CD4-positive, alpha-beta T cell treated with Interleukin-21 for 1 hour (primary cell): ENCODE measurements at regions not wholly inside any gene's neighbourhood (a gene's known extent, or its start where the extent isn't known, plus 50 kb on each side); places are given as distances from the start of the nearest gene placed in this dataset.
"Not testable (repeated sequence)": the region's sequence is repeated elsewhere in the genome, so short reads cannot be mapped to it uniquely, and the experiment has no call there.

Experiments
- DNase-seq: peaks from one replicate; pipeline ENCODE4 v3.0.0-alpha.2; 2020

DNA sequence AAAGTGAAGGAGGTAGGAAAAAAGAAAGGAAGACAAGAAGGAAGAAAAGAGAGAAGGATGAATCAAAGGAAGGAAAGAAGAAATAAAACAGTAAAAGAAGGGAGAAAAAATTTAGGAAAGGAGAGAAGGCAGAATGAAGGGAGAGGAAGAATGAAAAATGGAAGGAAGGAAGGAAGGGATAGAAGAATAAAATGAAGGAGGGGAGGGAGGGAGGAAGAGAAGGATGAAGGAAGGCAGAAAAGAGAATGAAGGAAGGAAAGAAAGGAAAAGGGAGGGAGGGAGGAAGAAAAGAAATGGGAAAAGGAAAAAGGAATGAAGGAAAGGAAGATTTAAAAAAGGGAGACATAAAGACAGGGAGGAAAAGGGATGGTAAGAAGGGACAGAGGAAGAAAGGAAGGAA, 393.7 kb upstream of the GRM7 start:
- DNase-seq, result no peak

DNA sequence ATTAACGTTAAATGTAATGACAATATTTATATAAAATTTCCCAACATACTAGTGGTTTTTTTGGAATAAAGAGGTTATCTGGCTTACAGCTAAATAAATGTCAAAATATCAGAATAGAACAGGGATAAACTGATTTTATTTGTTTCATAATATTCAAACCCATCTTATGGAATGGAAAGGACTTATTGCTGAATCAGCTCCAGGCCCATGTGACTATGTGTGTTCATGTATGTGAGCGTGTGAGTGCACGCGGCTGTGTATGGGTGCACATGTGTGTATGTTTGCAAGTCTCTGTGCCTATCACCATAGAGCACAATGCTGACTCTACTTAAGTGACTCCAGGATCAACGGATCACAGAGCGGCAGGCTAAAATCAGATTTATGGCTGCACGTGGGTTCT, 392.3 kb upstream of the GRM7 start:
- DNase-seq, result no peak

DNA sequence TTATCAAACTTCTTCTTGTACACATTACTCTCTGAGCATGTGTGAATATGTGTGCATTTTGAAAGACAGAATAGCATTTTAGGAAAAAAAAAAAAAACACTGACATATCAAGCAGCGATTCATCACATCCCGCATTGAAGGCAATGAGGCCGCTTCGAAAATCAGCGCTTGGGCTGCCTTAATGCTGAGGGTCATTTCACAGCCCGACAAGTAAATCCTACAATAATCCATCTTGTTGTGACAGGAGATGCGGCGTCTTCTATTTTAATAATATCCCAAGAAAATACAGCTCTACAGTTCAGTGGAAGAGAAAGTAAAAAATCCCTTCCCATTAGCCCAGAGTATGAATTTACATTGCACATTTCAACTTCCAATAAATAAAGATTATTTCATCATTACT, 389.2 kb upstream of the GRM7 start:
- DNase-seq, result no peak

DNA sequence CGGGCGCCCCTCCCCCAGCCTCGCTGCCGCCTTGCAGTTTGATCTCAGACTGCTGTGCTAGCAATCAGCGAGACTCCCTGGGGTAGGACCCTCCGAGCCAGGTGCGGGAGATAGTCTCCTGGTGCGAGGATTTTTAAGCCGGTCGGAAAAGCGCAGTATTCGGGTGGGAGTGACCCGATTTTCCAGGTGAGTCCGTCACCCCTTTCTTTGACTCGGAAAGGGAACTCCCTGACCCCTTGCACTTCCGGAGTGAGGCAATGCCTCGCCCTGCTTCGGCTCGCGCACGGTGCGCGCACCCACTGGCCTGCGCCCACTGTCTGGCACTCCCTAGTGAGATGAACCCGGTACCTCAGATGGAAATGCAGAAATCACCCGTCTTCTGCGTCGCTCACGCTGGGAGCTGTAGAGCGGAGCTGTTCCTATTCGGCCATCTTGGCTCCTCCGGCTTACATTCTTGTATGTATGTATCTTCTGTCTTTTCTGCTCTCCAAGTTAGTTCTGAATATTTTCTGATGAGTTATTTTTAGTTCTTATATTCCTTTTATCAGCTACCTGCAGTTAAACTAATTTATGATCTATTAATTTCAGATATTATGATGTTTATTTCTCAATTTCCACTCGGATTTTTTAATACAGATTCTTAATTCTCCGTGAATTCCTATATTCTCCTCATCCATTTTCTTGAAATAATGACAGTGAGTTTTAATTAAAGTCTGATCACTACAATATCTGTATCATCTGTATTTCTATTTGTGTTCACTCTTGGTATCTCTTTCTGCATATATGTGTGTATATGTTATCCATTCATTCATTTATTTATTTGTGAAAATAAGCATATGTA, 370.2 kb upstream of the GRM7 start:
- not testable (repeated sequence) for DNase-seq

DNA sequence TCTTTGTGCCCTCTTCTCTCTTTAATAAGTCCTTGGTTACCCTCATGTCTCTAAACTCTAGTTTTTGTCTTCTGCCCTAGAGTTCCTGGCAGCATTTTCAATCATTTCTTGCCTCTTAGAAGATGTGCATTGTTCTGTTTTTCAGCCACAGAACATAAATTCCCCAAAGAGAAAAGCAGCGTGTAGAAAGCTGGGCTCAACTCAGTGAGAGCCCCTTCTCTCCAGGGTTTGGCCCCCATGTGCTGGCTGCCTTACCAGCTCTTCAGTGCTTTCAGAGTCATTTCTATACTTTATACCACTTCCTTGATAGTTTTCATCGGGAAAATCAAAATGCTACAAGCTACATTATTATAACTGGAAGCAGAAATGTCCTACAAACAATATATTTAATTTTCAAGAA, 369.1 kb upstream of the GRM7 start:
- no peak for DNase-seq

DNA sequence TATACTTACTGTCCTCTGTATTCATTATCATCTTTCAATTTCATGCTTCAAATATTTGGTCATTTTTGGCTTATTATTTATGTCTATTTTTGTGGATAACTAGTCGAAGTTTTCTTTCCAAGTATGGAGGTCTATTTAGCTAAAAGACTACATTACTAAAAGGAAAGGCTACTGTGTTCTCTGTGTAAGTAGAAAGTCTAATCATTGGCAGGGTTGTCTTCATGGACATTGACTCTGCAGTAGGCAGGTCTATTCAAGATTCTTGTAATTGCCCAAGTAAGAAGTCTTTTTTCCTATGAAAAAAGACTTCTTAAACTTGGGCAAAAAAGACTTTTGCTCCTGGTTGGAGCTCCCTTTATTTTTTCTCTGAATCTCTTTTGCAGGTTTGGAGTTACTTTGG, 368.6 kb upstream of the GRM7 start:
- DNase-seq, result no peak

DNA sequence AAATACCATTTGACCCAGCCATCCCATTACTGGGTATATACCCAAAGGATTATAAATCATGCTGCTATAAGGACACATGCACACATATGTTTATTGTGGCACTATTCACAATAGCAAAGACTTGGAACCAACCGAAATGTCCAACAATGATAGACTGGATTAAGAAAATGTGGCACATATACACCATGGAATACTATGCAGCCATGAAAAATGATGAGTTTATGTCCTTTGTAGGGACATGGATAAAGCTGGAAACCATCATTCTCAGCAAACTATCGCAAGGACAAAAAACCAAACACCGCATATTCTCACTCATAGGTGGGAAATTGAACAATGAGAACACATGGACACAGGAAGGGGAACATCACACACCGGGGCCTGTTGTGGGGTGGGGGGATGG, 362.0 kb upstream of the GRM7 start:
- DNase-seq, result not testable (repeated sequence)

DNA sequence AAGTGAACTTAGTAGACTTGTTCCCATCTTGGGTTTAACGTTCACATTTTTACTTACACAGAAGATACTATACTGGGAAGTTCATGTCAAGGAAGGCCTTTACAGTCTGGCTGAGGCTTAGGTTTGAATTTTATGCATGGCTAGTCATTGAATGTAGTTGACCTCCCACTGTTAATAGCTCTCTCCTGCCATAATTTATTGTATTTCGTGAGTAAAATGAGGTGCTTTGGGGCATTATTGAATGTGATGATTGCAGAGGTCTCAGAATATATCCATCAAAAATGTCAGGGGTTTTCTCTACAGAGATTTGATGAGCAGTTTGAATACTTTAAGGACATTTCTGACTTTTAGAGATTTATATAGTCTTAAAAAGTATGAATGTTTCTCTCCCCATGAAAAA, 356.6 kb upstream of the GRM7 start:
- DNase-seq, result no peak

DNA sequence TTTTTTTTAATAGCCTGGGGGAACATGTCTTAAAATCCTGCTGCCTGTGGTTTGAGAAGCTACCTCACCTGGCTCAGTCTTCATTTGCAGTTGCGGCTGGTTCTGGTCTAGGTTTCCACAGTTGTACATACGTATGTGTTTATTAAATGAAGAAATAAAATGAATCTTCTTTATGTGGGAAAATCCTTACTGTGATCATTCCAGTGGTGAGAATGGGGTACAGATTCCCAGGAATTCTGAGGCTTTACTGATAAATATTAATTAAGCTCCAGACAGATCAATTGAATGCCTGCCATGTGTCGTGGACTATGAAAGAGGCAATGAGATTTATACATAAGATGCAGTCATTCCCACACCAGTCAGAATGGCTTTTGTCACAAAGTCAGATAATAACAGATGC, 356.1 kb upstream of the GRM7 start:
- no peak for DNase-seq

DNA sequence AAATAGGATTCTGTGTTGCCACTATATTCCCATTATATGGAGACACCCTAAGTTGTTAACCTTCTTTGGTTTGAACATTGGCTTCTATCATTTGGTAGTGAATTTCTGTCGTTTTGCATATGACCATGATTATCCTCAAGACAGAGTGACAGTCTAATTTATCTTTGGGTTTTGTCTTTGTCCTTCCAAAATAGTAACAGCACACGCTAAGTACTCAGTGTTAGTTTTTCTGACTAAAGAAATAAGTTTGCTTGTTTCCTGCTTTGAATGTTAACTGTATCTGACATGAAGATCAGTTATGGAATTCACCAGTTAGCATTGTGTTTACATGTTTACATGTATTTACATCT, 352.5 kb upstream of the GRM7 start:
- no peak for DNase-seq

DNA sequence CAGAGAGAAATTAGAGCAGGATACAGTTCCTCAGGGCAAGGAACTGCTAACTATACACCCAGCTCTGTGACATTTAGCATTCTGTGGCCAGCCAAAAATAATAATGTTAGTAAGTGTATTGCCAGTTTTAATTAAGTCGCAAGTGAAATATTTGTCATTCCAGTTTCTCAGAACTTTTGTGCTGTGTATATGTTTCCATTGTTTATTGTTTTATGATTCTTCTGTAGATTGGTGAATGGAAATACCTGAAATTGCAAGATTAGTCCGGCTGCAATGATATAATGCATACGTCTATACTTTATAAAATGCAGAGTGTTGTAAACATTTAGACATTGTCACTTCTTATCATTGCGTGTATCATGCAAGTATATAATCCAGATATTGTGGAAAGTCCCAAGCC, 351.3 kb upstream of the GRM7 start:
- no peak for DNase-seq

DNA sequence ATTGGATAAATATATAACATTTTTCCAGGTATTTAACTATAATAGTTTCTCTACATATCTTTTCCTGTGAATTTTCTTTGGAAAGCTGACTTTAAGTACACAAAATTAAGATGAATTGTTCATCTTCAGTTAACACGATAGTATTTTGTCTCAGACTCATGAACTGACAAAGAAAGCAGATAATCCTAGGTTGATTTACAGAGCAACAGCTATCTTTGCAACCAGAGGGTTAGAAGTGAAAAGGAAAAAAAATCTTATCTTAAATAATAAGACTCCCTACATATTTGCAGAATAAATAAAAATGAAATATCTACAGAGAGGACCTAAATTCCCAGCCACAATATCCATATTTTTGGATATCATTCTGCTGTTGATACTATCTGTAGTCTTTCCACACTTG, 350.2 kb upstream of the GRM7 start:
- DNase-seq, result no peak

DNA sequence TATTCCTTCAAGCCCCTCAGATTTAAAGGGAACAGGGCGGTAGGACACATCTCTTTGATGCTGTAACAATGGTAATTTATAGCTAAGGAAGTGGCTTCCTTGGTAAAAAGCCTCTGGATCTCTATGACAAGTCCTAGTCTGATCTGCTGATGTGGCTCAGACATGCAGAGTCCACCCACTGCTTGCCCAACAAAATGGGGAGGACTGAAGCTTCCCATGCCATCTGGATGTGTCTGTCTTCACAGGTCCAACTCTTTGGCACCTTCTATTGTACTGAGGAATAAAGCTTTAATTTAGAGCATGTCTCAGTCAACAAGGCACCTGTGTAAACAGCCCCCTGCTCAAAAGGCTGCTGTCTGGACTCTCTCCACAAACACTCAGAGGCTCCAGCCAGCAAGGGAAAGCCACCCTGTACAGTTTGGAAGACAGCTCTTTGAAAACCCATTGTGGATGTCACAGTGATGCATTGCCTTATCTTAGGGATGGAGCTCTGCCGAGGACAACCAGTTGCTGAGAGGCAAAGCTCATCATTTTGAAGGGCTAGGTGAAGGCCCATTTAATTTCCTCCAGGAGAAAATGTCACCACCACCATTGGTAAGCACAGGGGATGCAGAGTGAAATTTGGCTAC, 348.6 kb upstream of the GRM7 start:
- DNase-seq, result no peak

DNA sequence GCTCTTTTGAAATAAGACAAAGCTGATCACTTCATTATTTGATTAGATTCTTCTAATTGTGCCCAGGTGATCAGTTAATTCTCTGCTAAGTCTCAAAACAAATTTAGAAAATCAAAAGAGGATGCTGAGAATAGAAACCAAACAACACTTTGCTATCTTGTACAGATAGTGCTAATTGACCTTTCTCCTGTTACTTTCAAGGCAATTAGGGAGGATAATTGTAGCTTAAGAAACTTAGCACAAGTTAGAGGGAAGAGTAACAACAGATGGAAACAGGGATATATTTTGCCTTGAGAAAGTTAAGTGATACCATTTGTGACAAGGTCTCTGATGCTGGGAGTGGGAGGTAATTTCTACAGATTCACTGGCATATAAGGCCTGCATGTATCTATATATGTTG, 344.8 kb upstream of the GRM7 start:
- DNase-seq, result no peak

DNA sequence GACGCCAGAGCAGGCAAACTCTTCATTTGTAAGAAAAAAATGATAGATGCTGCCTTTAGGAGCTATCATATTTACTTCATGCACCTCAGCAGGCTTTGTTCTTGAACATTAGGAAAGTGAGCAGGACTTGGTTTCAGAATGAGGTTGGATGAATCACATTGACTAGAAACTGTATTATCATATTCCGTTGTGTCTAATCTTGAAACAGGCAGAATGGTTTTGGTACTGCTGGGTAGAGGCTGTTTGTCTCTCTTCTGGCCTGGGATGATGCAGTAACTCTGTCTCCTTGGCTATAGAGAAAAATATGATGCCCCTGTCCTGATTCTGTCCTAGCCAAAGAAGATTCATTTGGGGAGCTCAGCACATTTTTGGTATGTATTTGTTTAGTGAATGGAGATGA, 344.2 kb upstream of the GRM7 start:
- DNase-seq, result no peak

DNA sequence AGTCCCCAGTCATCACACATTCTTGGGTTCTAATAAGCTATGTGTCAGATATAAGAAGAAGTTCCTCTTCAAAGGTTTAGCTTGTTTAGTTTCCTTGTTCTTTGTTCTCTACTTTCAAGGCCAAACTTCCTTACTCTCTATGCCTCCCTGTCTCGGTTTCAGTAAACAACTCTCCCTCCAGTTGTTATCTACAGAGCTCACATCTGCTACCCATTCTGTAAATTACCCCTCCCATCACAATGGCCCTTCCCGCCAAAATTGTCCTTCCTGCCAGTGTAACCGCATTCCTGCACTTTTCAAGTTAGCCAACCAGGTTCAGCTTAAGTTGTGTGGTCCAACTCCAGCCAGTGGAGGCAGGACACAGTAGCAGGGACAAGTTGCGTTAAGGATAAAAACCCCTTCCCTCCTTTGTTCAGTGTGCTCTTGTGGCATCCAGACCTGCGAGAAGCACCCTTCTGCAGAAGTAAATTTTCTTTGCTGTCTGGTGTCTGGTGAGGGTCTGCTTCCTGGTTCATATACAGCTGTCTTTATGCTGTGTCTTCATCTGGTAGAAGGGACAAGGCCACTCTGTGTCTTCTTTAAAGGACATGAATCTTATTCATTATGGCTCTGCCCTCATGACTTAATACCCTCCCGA, 342.1 kb upstream of the GRM7 start:
- DNase-seq, result no peak

DNA sequence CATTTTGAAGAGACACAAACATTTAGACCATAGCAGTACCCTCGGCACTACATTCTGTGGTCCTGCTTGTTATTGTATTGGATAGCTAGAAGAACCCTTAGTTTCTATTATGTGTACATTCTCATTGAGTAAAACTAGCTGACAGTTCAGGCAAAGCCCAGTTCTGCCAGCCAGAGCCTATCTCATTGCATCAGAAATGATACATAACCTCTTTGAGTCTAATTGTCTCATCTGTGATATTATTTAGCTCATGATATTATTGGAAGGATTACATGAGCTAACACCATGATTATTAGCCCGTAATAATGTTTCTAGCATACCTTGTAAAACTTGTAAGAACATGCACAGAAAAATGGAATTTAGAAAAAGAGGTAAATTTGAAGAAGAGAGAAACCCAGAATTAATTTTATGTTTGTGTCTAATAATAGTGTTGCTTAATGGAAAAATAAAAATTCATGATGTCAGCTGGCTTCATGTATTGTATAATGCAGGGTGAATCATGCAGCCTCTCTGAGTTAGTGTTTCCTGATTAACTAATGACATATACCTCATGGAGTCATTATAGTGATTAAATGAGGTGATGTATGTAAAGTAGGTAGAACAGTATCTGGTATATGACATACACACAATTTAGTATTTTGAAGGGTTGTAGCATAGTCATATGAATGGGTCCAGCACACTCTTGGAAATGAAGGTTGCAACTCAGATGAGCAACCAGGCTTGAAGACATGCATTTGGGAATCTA, 339.4 kb upstream of the GRM7 start:
- DNase-seq, result no peak

DNA sequence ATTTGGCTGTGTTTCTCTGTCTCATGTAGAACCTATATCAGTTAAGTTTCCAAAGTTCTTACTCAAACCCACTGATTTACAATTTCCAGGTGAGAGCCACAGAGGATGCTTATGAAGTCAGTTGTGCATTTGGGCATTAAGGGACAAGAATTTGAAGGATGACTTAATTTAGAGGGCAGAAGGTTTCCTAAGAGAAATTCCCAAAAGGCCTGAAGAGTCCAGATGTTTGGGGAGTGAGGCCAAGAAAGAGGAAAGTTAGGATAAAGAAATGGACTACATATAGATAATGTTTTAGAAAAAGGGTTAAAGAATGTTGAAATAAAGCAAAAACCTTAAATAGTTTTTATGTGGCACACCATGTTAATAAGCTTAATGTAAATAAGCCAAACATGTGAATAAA, 338.7 kb upstream of the GRM7 start:
- DNase-seq, result no peak

DNA sequence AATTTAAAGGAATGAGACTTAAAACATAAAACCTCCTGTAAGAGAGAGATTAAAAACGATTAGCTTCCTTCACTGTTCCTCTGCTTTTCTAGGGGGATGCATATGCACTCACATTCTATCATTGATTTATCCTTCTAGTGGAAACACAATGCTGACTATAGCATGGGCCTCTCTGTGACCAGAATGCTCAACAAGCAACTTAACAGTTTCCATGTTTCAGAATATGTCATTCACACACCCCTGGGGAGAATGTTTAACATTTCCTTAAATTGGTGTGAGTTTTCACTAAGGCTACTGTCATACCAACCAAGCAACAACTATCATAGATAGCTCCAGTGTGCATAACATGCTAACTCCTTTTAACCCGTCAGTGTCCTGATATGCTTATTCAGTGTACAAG, 337.9 kb upstream of the GRM7 start:
- no peak for DNase-seq

DNA sequence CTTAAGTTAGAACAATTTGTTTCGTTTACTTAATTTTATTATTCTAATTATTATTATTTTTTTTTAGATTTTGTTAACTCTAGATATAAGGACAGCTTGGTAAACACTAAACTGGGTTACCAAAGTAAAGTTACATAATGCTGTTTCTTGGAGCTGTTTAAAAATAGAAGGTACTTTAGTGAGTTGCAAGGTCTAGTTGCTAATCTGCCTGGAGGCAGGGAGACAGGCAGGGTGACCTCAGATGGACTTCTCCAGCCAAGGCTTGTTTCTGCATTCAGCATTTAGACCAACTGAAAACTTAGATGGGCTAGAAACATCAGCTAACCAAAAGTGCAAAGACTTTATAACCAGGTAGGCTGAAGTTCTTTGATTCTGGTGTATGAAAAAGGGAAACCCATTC, 336.4 kb upstream of the GRM7 start:
- DNase-seq, result no peak

DNA sequence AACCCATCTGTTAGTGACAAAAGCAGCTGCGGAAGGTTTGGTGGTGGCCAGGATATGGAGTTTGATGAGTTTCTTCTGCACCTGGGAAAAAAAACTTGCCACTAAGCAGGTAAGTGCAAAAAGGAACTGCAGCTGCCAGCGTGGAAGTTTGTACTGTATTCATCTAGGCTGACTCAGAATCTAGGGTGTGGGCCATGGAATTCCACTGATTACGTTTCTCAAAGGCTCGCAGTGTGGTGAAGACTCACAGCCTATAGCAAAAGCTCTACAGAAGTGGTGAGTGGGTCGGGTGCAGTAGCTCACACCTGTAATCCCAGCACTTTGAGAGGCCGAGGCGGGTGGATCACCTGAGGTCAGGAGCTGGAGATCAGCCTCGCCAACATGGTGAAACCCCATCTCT, 334.6 kb upstream of the GRM7 start:
- DNase-seq, result no peak

DNA sequence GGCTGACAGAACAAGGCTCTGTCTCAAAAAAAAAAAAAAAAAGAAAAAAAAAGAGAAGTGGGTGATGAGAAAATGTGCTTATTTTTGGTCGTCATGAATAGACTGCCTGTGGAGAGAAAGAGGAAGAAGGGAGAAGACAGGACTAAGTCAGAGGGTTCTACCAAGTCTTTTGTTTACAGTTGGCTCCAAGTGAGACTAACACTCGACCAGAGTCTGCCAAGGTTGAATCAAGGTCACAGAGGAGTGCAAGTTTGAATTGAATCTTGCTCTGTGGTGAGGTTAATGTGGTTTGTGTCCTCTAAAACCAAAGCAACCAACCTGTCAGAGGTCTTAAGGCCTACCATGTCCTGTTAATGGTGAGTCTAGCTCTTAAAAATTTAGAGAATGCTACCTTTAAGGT, 334.1 kb upstream of the GRM7 start:
- DNase-seq, result no peak

DNA sequence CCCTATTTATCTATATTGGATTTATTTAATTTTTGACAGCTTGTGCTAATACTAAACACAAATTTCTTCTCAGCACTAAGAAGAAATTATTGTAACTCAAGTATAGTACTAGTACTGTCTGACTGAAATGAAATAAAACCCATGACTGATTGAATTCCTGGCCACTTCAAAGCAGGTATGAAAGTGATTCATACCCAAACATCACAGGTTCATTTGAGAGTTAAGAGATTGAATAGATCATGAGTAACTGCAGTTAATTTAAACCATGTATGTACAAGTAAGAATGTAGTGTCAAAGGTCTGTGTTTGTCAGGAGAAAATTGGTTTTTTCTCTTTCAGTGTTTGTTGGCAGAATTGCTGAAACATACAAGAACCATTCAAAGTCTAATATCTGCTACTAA, 332.0 kb upstream of the GRM7 start:
- DNase-seq, result no peak

DNA sequence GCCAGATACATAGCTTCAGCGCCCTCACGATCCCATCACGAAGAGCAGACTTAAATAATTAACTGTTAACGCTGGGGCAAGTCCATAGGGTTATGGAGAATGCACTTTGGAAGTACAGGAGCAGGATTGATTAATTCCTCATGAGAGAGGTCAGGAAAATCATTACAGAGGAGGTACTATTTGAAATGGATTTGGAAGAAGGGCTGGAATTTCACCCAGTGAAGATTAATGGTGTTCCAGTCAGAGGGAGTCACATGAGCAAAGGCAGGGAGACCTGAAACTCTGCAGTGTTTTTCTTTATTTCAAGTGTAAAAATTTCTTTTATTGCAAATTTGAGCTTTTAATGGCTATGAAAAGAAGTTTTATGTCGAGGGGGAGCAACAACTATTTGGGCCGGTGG, 329.8 kb upstream of the GRM7 start:
- no peak for DNase-seq
